HepG2 (cell line): ENCODE measurements at regions not wholly inside any gene's neighbourhood (a gene's known extent, or its start where the extent isn't known, plus 50 kb on each side); places are given as distances from the start of the nearest gene placed in this dataset.

Experiments used
- FOXK1 ChIP-seq: sonication (generic); formaldehyde crosslinking; IDR thresholded peaks from 2 replicates; pipeline ENCODE4 v1.4.0; 2020; ENCODE audit warnings: low read depth, missing genetic modification reagents, borderline replicate concordance
- GPN1 ChIP-seq: sonication (generic); formaldehyde crosslinking; IDR thresholded peaks from 2 replicates; pipeline ENCODE4 v1.5.1; 2020; ENCODE audit warnings: missing genetic modification reagents, borderline replicate concordance
- JUND ChIP-seq: sonication (generic); formaldehyde crosslinking; IDR thresholded peaks from 2 replicates; pipeline ENCODE4 v1.8.0; 2022; ENCODE audit warnings: mild to moderate bottlenecking, missing genetic modification reagents
- NR3C1 ChIP-seq: sonication (generic); formaldehyde crosslinking; IDR thresholded peaks from 2 replicates; pipeline ENCODE4 v1.4.0; 2020; ENCODE audit warnings: missing genetic modification reagents
- TCF7L2 ChIP-seq: IDR thresholded peaks from 2 replicates; pipeline ENCODE4 v1.6.1; 2011; ENCODE audit warnings: mild to moderate bottlenecking, low read depth, low read length, moderate library complexity
- TF ChIP-seq, protein P1 (sequence below): sonication (generic); formaldehyde crosslinking; conservative IDR thresholded peaks from 2 replicates; pipeline ENCODE4 v1.4.0; 2020; ENCODE audit warnings: missing genetic modification reagents

DNA sequence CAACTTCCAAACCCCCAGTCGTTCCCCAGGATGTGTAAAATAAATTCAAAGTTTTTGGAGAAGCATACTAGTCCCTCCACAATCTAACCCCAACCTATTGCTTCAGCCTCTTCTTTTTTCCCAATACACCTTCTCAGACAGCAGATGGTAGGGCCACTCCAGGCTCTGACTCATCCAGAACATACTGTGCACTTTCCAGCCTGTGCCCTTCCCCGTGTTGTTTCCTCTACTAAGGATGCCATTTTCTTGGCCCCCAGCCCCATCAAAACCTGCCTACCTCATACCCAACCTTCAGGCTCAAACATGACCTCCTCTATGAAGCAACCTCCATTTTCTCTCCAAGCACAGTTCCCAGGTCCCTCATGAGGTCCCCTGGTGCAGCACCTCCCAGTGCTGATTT is 669.3 kb downstream of the BCL11A start:
- no peak for TF ChIP-seq FOXK1 (CRISPR knock-in tag)
- TF ChIP-seq GPN1: no peak
- TF ChIP-seq JUND: no peak
- TF ChIP-seq NR3C1 (CRISPR knock-in tag): no peak
- TF ChIP-seq, protein P1, sequence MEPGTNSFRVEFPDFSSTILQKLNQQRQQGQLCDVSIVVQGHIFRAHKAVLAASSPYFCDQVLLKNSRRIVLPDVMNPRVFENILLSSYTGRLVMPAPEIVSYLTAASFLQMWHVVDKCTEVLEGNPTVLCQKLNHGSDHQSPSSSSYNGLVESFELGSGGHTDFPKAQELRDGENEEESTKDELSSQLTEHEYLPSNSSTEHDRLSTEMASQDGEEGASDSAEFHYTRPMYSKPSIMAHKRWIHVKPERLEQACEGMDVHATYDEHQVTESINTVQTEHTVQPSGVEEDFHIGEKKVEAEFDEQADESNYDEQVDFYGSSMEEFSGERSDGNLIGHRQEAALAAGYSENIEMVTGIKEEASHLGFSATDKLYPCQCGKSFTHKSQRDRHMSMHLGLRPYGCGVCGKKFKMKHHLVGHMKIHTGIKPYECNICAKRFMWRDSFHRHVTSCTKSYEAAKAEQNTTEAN: no peak
- TF ChIP-seq TCF7L2: no peak
